Coronary artery (tissue), 2 donors: ENCODE measurements at regions not wholly inside any gene's neighbourhood (a gene's known extent, or its start where the extent isn't known, plus 50 kb on each side); places are given as distances from the start of the nearest gene placed in this dataset.

Experiments
- DNase-seq: peaks from one replicate; pipeline ENCODE4 v3.0.0-alpha.2; 2017; ENCODE audit warnings: low spot score
- H3K27ac ChIP-seq, 2 donors: fragments of 200-600 bp; sonication (generic); one replicate each; pipeline ENCODE4 v1.5.1; 2016 to 2019
- H3K4me3 ChIP-seq: fragments of 200-600 bp; sonication (generic); 2 replicates; pipeline ENCODE4 v1.5.1; 2016; ENCODE audit warnings: mild to moderate bottlenecking, moderate library complexity
- TF ChIP-seq, protein P1 (sequence below): fragments of 200-600 bp; sonication (generic); IDR thresholded peaks from one replicate; pipeline ENCODE4 v1.5.1; 2019; ENCODE audit warnings: antibody characterized with exemption

DNA sequence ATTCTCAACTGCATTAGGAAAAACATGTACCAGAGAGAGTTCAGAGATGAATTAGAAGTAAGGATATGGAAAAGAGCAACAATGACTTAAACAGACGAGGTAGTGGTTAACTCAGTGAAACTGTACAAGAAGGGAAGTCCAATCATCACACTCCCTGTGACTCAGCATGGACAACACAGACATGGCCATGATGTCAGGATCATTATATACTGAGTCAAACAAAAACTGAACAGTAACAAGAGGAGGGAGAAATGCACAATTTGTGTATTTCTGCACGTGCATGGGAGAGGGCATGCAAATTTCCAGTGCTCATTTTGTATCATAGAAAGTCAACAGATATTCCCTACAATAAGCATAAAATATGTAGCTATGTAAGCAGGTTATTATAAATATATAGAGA, 1037.8 kb downstream of the BCL11B start:
- H3K4me3 ChIP-seq = no peak overlapping the region
- no peak overlapping the region for H3K27ac ChIP-seq
- TF ChIP-seq, protein P1, sequence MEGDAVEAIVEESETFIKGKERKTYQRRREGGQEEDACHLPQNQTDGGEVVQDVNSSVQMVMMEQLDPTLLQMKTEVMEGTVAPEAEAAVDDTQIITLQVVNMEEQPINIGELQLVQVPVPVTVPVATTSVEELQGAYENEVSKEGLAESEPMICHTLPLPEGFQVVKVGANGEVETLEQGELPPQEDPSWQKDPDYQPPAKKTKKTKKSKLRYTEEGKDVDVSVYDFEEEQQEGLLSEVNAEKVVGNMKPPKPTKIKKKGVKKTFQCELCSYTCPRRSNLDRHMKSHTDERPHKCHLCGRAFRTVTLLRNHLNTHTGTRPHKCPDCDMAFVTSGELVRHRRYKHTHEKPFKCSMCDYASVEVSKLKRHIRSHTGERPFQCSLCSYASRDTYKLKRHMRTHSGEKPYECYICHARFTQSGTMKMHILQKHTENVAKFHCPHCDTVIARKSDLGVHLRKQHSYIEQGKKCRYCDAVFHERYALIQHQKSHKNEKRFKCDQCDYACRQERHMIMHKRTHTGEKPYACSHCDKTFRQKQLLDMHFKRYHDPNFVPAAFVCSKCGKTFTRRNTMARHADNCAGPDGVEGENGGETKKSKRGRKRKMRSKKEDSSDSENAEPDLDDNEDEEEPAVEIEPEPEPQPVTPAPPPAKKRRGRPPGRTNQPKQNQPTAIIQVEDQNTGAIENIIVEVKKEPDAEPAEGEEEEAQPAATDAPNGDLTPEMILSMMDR = no peak
- no peak for DNase-seq

DNA sequence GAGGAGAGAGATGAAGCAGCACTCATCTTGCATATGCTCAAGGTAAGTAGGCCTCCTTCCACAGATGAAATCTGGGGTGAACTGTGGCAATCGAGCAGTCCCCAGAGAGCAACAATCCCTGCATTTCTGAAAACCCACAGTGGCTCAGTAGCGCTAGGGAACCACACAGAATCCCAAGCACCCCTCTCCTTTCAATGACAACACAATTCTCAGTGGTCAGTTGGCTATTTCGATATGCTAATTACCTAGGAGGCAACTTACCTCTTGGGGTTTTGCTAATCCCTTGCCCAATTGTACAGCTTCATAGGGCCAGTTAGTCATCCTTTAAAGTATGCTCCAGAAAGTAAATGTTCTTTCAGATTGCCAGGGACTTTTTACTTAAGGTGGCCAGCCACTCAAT, 1035.7 kb downstream of the BCL11B start:
- no peak overlapping the region for H3K27ac ChIP-seq
- no peak overlapping the region for H3K4me3 ChIP-seq
- TF ChIP-seq, protein P1 = no peak
- DNase-seq = no peak

DNA sequence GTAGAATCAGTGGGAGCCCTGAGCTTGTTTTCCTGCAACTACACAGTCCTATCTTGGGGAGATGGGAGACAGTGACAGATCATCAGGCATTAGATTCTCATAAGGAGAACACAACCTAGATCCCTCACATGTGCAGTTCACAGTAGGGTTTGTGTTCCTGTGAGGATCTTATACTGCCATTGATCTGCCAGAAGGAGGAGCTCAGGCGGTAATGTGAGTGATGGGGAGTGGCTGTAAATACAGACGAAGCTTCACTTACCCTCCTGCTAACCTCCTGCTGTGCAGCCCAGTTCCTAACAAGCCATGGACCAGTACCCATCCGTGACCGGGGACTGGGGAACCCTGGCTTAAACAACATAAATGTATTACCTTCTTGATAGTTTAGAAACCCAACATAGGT, 1034.1 kb downstream of the BCL11B start:
- TF ChIP-seq, protein P1 = no peak
- Histone ChIP-seq H3K4me3 (no peak overlapping the region), H3K27ac (no peak overlapping the region)
- DNase-seq = no peak

DNA sequence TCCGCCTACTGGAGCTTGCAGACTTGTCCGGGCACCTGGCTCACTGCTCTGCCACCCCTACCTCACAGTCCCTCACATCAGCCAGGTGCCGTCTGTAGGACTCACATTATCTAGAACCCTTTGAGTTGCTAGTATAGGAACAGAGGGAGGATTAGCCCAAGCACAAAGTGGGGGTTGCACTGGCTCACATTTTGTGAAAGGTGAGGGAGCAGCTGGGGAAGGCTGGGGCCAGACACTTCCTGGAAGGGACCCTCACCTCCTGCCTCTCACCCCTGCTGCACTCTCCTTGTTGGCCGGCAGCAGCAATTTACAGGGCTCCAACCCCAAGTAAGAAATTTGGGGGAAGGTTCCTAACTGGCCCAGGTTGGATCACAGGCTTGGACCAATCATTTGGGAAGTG, 1031.6 kb downstream of the BCL11B start:
- H3K27ac ChIP-seq = no peak overlapping the region
- H3K4me3 ChIP-seq = no peak overlapping the region
- no peak for DNase-seq
- TF ChIP-seq, protein P1 = no peak

DNA sequence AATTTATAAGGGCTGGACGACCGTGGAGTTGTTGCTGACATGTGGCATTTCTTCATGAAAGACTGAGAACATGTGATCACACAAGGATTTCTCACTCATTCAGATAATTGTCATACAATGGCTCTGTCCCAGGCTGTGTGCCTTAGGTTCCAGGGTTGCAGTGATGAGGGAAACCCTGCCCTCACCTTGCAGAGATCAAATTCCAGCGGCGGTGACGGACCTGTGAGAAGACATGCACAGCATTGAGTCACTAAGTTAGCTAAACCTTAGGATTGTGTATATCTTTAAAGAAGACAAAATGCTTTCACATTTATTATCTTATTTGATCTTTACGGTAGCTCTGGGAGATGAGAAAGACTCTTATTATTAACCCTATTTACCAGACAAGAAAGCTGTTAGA, 1029.1 kb downstream of the BCL11B start:
- Histone ChIP-seq H3K27ac (no peak overlapping the region), H3K4me3 (no peak overlapping the region)
- DNase-seq = no peak
- TF ChIP-seq, protein P1 = no peak

DNA sequence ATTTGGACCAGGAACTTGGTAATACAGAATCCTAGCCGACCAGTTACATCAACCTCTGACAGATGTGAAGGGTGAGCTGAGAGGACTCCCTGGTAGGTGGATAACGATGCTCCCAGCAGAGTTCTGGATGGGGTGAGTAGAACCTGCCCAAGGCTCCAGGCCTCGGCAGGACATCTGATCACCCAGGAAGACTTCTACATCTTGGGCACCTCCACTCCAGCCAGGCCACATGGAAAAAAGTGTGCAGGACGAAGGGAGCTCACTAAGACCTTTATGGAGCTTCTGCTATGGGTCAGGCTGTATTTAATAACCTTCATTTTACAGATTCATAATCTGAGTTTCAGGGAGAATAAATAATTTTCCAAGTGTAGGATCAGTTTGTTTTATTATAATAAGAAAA, 1028.7 kb downstream of the BCL11B start:
- Histone ChIP-seq H3K27ac (no peak overlapping the region), H3K4me3 (no peak overlapping the region)
- TF ChIP-seq, protein P1 = no peak
- no peak for DNase-seq

DNA sequence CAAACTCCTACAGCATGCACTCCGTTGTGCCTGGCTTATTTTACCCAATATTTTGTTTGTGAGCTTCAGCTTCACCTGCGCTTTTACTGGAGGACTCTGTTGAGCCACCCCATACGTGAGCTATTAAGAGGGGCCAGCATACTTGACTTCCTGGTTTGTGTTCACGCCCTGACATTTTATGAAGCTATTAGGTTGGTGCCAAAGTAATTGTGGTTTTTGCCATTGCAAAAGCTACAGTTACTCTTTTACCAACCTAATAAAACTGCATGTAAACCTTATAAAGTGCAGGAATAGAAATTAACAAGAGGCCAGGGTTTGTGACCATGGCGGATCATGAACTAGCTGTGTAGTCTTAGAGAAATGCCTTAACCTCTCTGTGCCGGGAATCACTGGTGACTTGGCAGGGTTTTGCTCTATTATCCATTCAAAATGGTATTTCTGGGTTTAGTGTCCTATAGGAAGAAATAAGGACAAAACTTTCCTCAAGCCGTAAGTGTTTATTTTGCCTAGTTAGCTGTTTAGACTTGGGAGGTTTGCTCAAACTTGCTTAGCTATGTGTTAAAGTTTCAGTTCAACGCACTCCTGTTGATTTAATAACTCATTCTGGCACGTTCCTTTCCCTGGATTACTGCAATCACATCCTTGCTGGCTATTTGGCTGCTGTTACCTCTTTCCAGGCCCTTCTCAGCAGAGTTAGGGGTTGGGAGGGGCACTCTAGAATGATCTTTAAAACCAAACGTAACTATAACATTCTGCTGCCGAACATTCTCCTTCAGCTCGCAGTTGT, 1027.6 kb downstream of the BCL11B start:
- no peak overlapping the region for H3K27ac ChIP-seq
- TF ChIP-seq, protein P1 = no peak
- DNase-seq = no peak
- no peak overlapping the region for H3K4me3 ChIP-seq
